Smooth muscle cell (in vitro differentiated cells): ENCODE measurements at regions not wholly inside any gene's neighbourhood (a gene's known extent, or its start where the extent isn't known, plus 50 kb on each side); places are given as distances from the start of the nearest gene placed in this dataset. TPM values are rescaled to one million over a fixed set of nuclear protein-coding genes. Genes with fewer than 3 reads are reported as not detected.

Experiments
- small RNA-seq: library from RNA; depleted of rRNA; stranded (forward); fragments of <200 nt; gene quantifications from one replicate; pipeline ENCODE3, GENCODE V24; 2014

Small RNAs in the stretch of these regions (small RNA-seq; reads per million reads assigned to genes)
- gene Z99497.1: not detected
